Left kidney (tissue), 1 donor: ENCODE measurements at regions not wholly inside any gene's neighbourhood (a gene's known extent, or its start where the extent isn't known, plus 50 kb on each side); places are given as distances from the start of the nearest gene placed in this dataset.

Source experiments
- DNase-seq: peaks from one replicate; pipeline ENCODE4 v3.0.0-alpha.2; 2013

GRCh38 chr13:88086577-88086976 is 415.4 kb downstream of the SLITRK5 start:
- no peak for DNase-seq

GRCh38 chr13:88097541-88097940 is 426.4 kb downstream of the SLITRK5 start:
- DNase-seq = no peak

GRCh38 chr13:88103824-88104223 is 432.7 kb downstream of the SLITRK5 start:
- DNase-seq = no peak

- DNase-seq = no peak
These were observed 433.4 kb downstream of the SLITRK5 start for GRCh38 chr13:88104576-88104975.

- no peak for DNase-seq
These were observed 436.4 kb downstream of the SLITRK5 start for GRCh38 chr13:88107570-88107969.

- DNase-seq = no peak
These were observed 441.4 kb downstream of the SLITRK5 start for GRCh38 chr13:88112526-88112925.

- no peak for DNase-seq
These were observed 444.8 kb downstream of the SLITRK5 start for GRCh38 chr13:88115976-88116375.

- DNase-seq = no peak
These were observed 447.8 kb downstream of the SLITRK5 start for GRCh38 chr13:88118952-88119351.

GRCh38 chr13:88124142-88124541 is 453.0 kb downstream of the SLITRK5 start:
- no peak for DNase-seq

- DNase-seq = no peak
These were observed 453.9 kb downstream of the SLITRK5 start for GRCh38 chr13:88125055-88125454.

GRCh38 chr13:88136098-88136790 is 465.1 kb downstream of the SLITRK5 start:
- no peak for DNase-seq

- DNase-seq = no peak
These were observed 471.5 kb downstream of the SLITRK5 start for GRCh38 chr13:88142653-88143052.

GRCh38 chr13:88144580-88144979 is 473.4 kb downstream of the SLITRK5 start:
- DNase-seq = no peak

- no peak for DNase-seq
These were observed 482.2 kb downstream of the SLITRK5 start for GRCh38 chr13:88153353-88153752.

GRCh38 chr13:88154001-88154400 is 482.8 kb downstream of the SLITRK5 start:
- no peak for DNase-seq

- DNase-seq = no peak
These were observed 491.0 kb downstream of the SLITRK5 start for GRCh38 chr13:88162076-88162702.

GRCh38 chr13:88176231-88176630 is 505.1 kb downstream of the SLITRK5 start:
- DNase-seq = no peak

GRCh38 chr13:88183440-88183839 is 512.3 kb downstream of the SLITRK5 start:
- no peak for DNase-seq

GRCh38 chr13:88188986-88189385 is 517.8 kb downstream of the SLITRK5 start:
- no peak for DNase-seq

GRCh38 chr13:88189728-88190127 is 518.6 kb downstream of the SLITRK5 start:
- no peak for DNase-seq

- no peak for DNase-seq
These were observed 524.9 kb downstream of the SLITRK5 start for GRCh38 chr13:88196106-88196505.

- DNase-seq = peak; percentile 11
These were observed 546.2 kb downstream of the SLITRK5 start for GRCh38 chr13:88217372-88217771.

GRCh38 chr13:88217883-88218282 is 546.7 kb downstream of the SLITRK5 start:
- DNase-seq = no peak

GRCh38 chr13:88223958-88224357 is 552.8 kb downstream of the SLITRK5 start:
- DNase-seq = no peak
